H1 (cell line): ENCODE measurements at regions not wholly inside any gene's neighbourhood (a gene's known extent, or its start where the extent isn't known, plus 50 kb on each side); places are given as distances from the start of the nearest gene placed in this dataset.

Experiments used
- CTCF ChIA-PET: fragments of 300-600 bp; sonication (Branson Sonifier 250); formaldehyde crosslinking; loops from one replicate; lab custom pipeline; 2021; ENCODE audit not compliant: partially characterized antibody; lab: Charles Lee
- POLR2A ChIA-PET: fragments of 300-600 bp; sonication (Branson Sonifier 250); formaldehyde crosslinking; loops from one replicate; lab custom pipeline; 2021; ENCODE audit warnings: inconsistent platforms; ENCODE audit not compliant: partially characterized antibody; lab: Charles Lee
- DNase-seq, 2 experiments: peaks; one replicate each; pipeline versions ENCODE4 v3.0.0 to v3.0.0-alpha.2; 2010 to 2022; ENCODE audit warnings: low spot score in 2 of 2, low read depth in 1 of 2, mixed read lengths in 1 of 2
- FAIRE-seq: peaks from 2 replicates; lab custom pipeline; 2011; peaks lifted over from hg19 to GRCh38; lab: Jason Lieb, UNC
- H2AFZ ChIP-seq: 2 replicates; pipeline ENCODE4 v1.8.1; 2012; ENCODE audit warnings: low read length, inconsistent platforms
- H2AK5ac ChIP-seq: 2 replicates; pipeline ENCODE4 v1.6.1; 2013; ENCODE audit warnings: low read depth, low read length
- H2BK120ac ChIP-seq: replicated peaks from 2 replicates; pipeline ENCODE3; 2013; ENCODE audit warnings: low read depth, low read length, inconsistent platforms
- H2BK12ac ChIP-seq: 2 replicates; pipeline ENCODE4 v1.6.1; 2013; ENCODE audit warnings: low read depth, low read length
- H2BK15ac ChIP-seq: 2 replicates; pipeline ENCODE4 v1.6.1; 2013; ENCODE audit warnings: low read length
- H2BK20ac ChIP-seq: 2 replicates; pipeline ENCODE4 v1.6.1; 2013; ENCODE audit warnings: low read length
- H2BK5ac ChIP-seq: 2 replicates; pipeline ENCODE4 v1.6.1; 2013; ENCODE audit warnings: low read depth, low read length
- H3K14ac ChIP-seq: 2 replicates; pipeline ENCODE4 v1.6.1; 2013; ENCODE audit warnings: inconsistent platforms; ENCODE audit not compliant: insufficient read length
- H3K18ac ChIP-seq: 2 replicates; pipeline ENCODE4 v1.6.1; 2013; ENCODE audit warnings: low read length; ENCODE audit errors: extremely low read depth
- H3K23ac ChIP-seq: 2 replicates; pipeline ENCODE4 v1.6.1; 2013; ENCODE audit warnings: inconsistent platforms; ENCODE audit not compliant: insufficient read length
- H3K23me2 ChIP-seq: 2 replicates; pipeline ENCODE4 v1.6.1; 2013; ENCODE audit warnings: low read depth, low read length
- H3K27ac ChIP-seq: 2 replicates; pipeline ENCODE4 v1.6.1; 2011; ENCODE audit warnings: low read depth, low read length, inconsistent platforms
- H3K27me3 ChIP-seq, 4 experiments: replicated peaks in 1 of 4; 1 replicate in 1 of 4; 2 replicates in 3 of 4; pipeline versions ENCODE4 v1.6.1 to v1.8.1; 2011 to 2013; ENCODE audit warnings: low read length in 3 of 4, mild to moderate bottlenecking in 3 of 4, inconsistent platforms in 2 of 4, mixed read lengths in 2 of 4, moderate library complexity in 1 of 4; ENCODE audit not compliant: control insufficient read depth in 3 of 4, insufficient read depth in 3 of 4; ENCODE audit errors: extremely low read depth in 1 of 4
- H3K36me3 ChIP-seq, 4 experiments: 2 replicates each; pipeline versions ENCODE4 v1.6.1 to v1.8.1; 2011 to 2013; ENCODE audit warnings: mild to moderate bottlenecking in 4 of 4, low read length in 3 of 4, moderate library complexity in 2 of 4, control low read depth in 1 of 4, inconsistent platforms in 1 of 4; ENCODE audit not compliant: insufficient read depth in 4 of 4, control insufficient read depth in 2 of 4
- H3K4ac ChIP-seq: replicated peaks from 2 replicates; pipeline ENCODE3; 2013; ENCODE audit warnings: low read length, low read depth, mixed read lengths, inconsistent platforms; ENCODE audit not compliant: insufficient read length
- H3K4me1 ChIP-seq, 4 experiments: replicated peaks in 1 of 4; 1 replicate in 1 of 4; 2 replicates in 3 of 4; pipeline versions ENCODE4 v1.6.1 to v1.8.1; 2011 to 2013; ENCODE audit warnings: low read length in 3 of 4, inconsistent platforms in 2 of 4, mixed read lengths in 1 of 4; ENCODE audit not compliant: insufficient read depth in 4 of 4, control insufficient read depth in 3 of 4
- H3K4me2 ChIP-seq, 2 experiments: 2 replicates each; pipeline versions ENCODE4 v1.6.1 to v1.8.1; 2011 to 2013; ENCODE audit warnings: low read depth in 2 of 2, low read length in 2 of 2, control low read depth in 1 of 2, inconsistent platforms in 1 of 2, mild to moderate bottlenecking in 1 of 2; ENCODE audit not compliant: insufficient read depth in 1 of 2
- H3K4me3 ChIP-seq, 4 experiments: fragments of 200-600, 300-600 bp in 1 of 4; sonication (generic), shearing (Covaris generic), sonication (Bioruptor Twin) in 1 of 4; 2 replicates each; pipeline versions ENCODE4 v1.5.1 to v1.8.1; 2011 to 2016; ENCODE audit warnings: low read length in 4 of 4, low read depth in 3 of 4, control low read depth in 2 of 4, inconsistent platforms in 2 of 4, mild to moderate bottlenecking in 2 of 4, mixed read lengths in 1 of 4, moderate library complexity in 1 of 4; ENCODE audit not compliant: insufficient read depth in 2 of 4; ENCODE audit errors: extremely low read depth in 1 of 4
- H3K56ac ChIP-seq: replicated peaks from 2 replicates; pipeline ENCODE3; 2013; ENCODE audit warnings: low read depth, mild to moderate bottlenecking, mixed read lengths, low read length, inconsistent platforms; ENCODE audit not compliant: insufficient read length
- H3K79me1 ChIP-seq: 2 replicates; pipeline ENCODE4 v1.6.1; 2013; ENCODE audit warnings: low read depth, low read length, control low read depth
- H3K79me2 ChIP-seq, 2 experiments: 2 replicates each; pipeline versions ENCODE4 v1.6.1 to v1.8.1; 2012 to 2013; ENCODE audit warnings: low read length in 2 of 2, mild to moderate bottlenecking in 2 of 2, inconsistent platforms in 1 of 2; ENCODE audit not compliant: insufficient read depth in 2 of 2, control insufficient read depth in 1 of 2
- H3K9ac ChIP-seq, 4 experiments: replicated peaks in 1 of 4; 1 replicate in 1 of 4; 2 replicates in 3 of 4; pipeline versions ENCODE4 v1.6.1 to v1.8.1; 2011 to 2013; ENCODE audit warnings: low read depth in 3 of 4, low read length in 3 of 4, control low read depth in 2 of 4, mild to moderate bottlenecking in 2 of 4, moderate library complexity in 2 of 4, inconsistent platforms in 1 of 4; ENCODE audit errors: extremely low read depth in 1 of 4
- H3K9me3 ChIP-seq, 2 experiments: 2 replicates each; pipeline versions ENCODE4 v1.6.1 to v1.8.1; 2012 to 2013; ENCODE audit warnings: mild to moderate bottlenecking in 2 of 2, moderate library complexity in 2 of 2, control low read depth in 1 of 2, inconsistent platforms in 1 of 2, low read depth in 1 of 2, low read length in 1 of 2, mixed read lengths in 1 of 2; ENCODE audit not compliant: insufficient read depth in 2 of 2
- H4K20me1 ChIP-seq, 2 experiments: replicated peaks in 1 of 2; 2 replicates each; pipeline versions ENCODE3 to v1.8.1; 2011 to 2013; ENCODE audit warnings: inconsistent platforms in 2 of 2, low read length in 2 of 2, mild to moderate bottlenecking in 1 of 2; ENCODE audit not compliant: insufficient read depth in 2 of 2, control insufficient read depth in 1 of 2
- H4K5ac ChIP-seq: 2 replicates; pipeline ENCODE4 v1.6.1; 2013; ENCODE audit warnings: low read length, low read depth, mixed read lengths, inconsistent platforms; ENCODE audit not compliant: insufficient read length
- H4K8ac ChIP-seq: 2 replicates; pipeline ENCODE4 v1.8.0; 2013; ENCODE audit warnings: mild to moderate bottlenecking, moderate library complexity, low read length, inconsistent platforms; ENCODE audit not compliant: insufficient read depth; ENCODE audit errors: extremely low read depth
- H4K91ac ChIP-seq: replicated peaks from 2 replicates; pipeline ENCODE3; 2013; ENCODE audit warnings: low read length, mixed read lengths, inconsistent platforms; ENCODE audit not compliant: insufficient read length
- CREB1 ChIP-seq: IDR thresholded peaks from 2 replicates; pipeline ENCODE4 v1.6.1; 2012; ENCODE audit warnings: inconsistent platforms
- CTBP2 ChIP-seq: IDR thresholded peaks from 2 replicates; pipeline ENCODE4 v1.7.0; 2011; ENCODE audit warnings: borderline replicate concordance, mild to moderate bottlenecking, moderate library complexity, mixed read lengths, low read length; ENCODE audit not compliant: insufficient read depth, insufficient read length
- EGR1 ChIP-seq: IDR thresholded peaks from 2 replicates; pipeline ENCODE4 v1.6.1; 2011; ENCODE audit warnings: low read depth, low read length, borderline replicate concordance
- KDM5A ChIP-seq: fragments of 200-600 bp; IDR thresholded peaks from 2 replicates; pipeline ENCODE4 v1.7.1; 2012; ENCODE audit warnings: mild to moderate bottlenecking, low read length, inconsistent platforms, mixed read lengths
- MAFK ChIP-seq: IDR thresholded peaks from 2 replicates; pipeline ENCODE4 v1.6.1; 2012; ENCODE audit warnings: low read depth, mild to moderate bottlenecking, improper control_type of control experiment, low read length
- NANOG ChIP-seq: IDR thresholded peaks from 2 replicates; pipeline ENCODE4 v1.6.1; 2011; ENCODE audit warnings: low read length, low read depth, mild to moderate bottlenecking, inconsistent platforms; ENCODE audit not compliant: insufficient read depth, poor library complexity, severe bottlenecking
- RBBP5 ChIP-seq: IDR thresholded peaks from 2 replicates; pipeline ENCODE4 v1.7.1; 2012; ENCODE audit warnings: low read depth, mild to moderate bottlenecking, inconsistent platforms, low read length, moderate library complexity, borderline replicate concordance
- RXRA ChIP-seq: IDR thresholded peaks from 2 replicates; pipeline ENCODE4 v1.6.1; 2011; ENCODE audit warnings: low read depth, mild to moderate bottlenecking, low read length, moderate library complexity; ENCODE audit not compliant: insufficient read depth
- SAP30 ChIP-seq: fragments of 300-600 bp; sonication (generic); IDR thresholded peaks from 2 replicates; pipeline ENCODE4 v1.7.1; 2012; ENCODE audit warnings: low read length, moderate library complexity, mild to moderate bottlenecking, inconsistent platforms; ENCODE audit not compliant: insufficient read depth, insufficient replicate concordance
- SP1 ChIP-seq: IDR thresholded peaks from 2 replicates; pipeline ENCODE4 v1.6.1; 2011; ENCODE audit warnings: low read depth, low read length
- SRF ChIP-seq: IDR thresholded peaks from 2 replicates; pipeline ENCODE4 v1.6.1; 2011; ENCODE audit warnings: mild to moderate bottlenecking, low read depth, low read length, moderate library complexity

DNA sequence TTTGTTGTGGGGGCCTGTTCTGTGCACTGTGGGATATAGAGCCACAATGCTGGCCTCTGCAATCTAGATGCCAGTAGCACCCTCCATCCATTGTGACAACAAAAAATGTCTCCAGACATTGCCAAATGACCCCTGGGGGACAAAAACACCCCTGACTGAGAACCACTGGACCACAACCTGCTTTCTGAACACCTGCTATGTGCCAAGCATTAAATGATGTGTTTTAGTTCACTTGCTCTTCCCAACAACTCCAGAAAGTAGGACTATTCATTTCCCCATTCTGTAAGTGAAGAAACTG, 367.0 kb upstream of the ERCC4 start:
- H3K4me3 ChIP-seq, result no peak overlapping the region
- no peak for DNase-seq
- H4K5ac ChIP-seq, result no peak overlapping the region
- no peak overlapping the region for H3K4me2 ChIP-seq
- CTCF ChIA-PET, result interaction anchor here (1.2 to 1.7 kb wide), 2 partner anchors 155 to 290 kb away, joined by 3 read pairs; no protein-coding TSS in a partner anchor
- no peak overlapping the region for H2BK20ac ChIP-seq
- no peak overlapping the region for H3K23ac ChIP-seq
- FAIRE-seq, result no peak
- no peak overlapping the region for H3K27ac ChIP-seq
- H2BK120ac ChIP-seq, result no peak overlapping the region
- POLR2A ChIA-PET, result interaction anchor here (0.5 kb wide), 1 partner anchor 681 kb away, joined by 4 read pairs; no protein-coding TSS in a partner anchor
- H3K18ac ChIP-seq, result no peak overlapping the region
- H4K91ac ChIP-seq, result no peak overlapping the region
- no peaks in the 10 kb centered on the region for H3K79me2 ChIP-seq
- H3K36me3 ChIP-seq, result no peaks in the 10 kb centered on the region
- no peak overlapping the region for H2AFZ ChIP-seq
- H3K4me1 ChIP-seq, result peaks cover 2 to 14% (median 6%) of the 10 kb centered on the region in 4 experiments; a peak in 4 of 7 replicates
- no peak for TF ChIP-seq CREB1
- no peak for TF ChIP-seq NANOG
- no peak for TF ChIP-seq SRF
- TF ChIP-seq EGR1, result no peak
- no peak for TF ChIP-seq CTBP2
- no peak for TF ChIP-seq SP1
- TF ChIP-seq MAFK, result no peak
- TF ChIP-seq RBBP5, result no peak
- TF ChIP-seq KDM5A, result no peak
- no peak for TF ChIP-seq SAP30
- TF ChIP-seq RXRA, result no peak
- TF ChIP-seq, all 59 proteins: peak for 0
- Histone ChIP-seq H3K9ac (no peak overlapping the region), H3K56ac (no peak overlapping the region), H3K14ac (no peak overlapping the region), H2BK15ac (no peak overlapping the region), H4K8ac (no peak overlapping the region), H3K27me3 (no peaks in the 10 kb centered on the region), H3K4ac (no peak overlapping the region), H2AK5ac (no peak overlapping the region), H2BK5ac (no peak overlapping the region), H3K23me2 (peaks cover 1% of the 10 kb centered on the region; the same call in 1 of the 2 replicates), H2BK12ac (no peak overlapping the region), H4K20me1 (no peaks in the 10 kb centered on the region), H3K9me3 (no peaks in the 10 kb centered on the region), H3K79me1 (no peaks in the 10 kb centered on the region)
